ENCODE measurements at regions not wholly inside any gene's neighbourhood (a gene's known extent, or its start where the extent isn't known, plus 50 kb on each side); places are given as distances from the start of the nearest gene placed in this dataset.

- DNase-seq (no peak), ATAC-seq (ENCODE audit: low FRiP score) (no peak)
- H3K36me3 ChIP-seq (ENCODE audit: control insufficient read depth in 1 of 2, insufficient read depth in 2 of 2, low read length in 1 of 2) = no peaks in the 10 kb centered on the region
- no peaks in the 10 kb centered on the region for H3K9me3 ChIP-seq (ENCODE audit: control insufficient read depth, low read length)
- H3K27ac ChIP-seq (ENCODE audit: low read depth in 1 of 2, low read length in 2 of 2) = no peak overlapping the region
- peaks cover 0 to 1% of the 10 kb centered on the region in 2 donors for H3K27me3 ChIP-seq (ENCODE audit: control insufficient read depth in 1 of 2, insufficient read depth in 2 of 2, low read length in 1 of 2)
- 17 to 22% methylated on average over 10 of the region's 10 CpGs for WGBS, 2 donors
- intact Hi-C loops (cut with DNase I) = no loop called here
- H3K4me1 ChIP-seq (ENCODE audit: control insufficient read depth in 1 of 2, insufficient read depth in 2 of 2, low read length in 2 of 2) = no peaks in the 10 kb centered on the region
- no peak overlapping the region for H3K4me3 ChIP-seq (ENCODE audit: low read length in 2 of 2)
Observed at GRCh38 chr21:36551731-36552433, 72.0 kb upstream of the CLDN14 start.

- Histone ChIP-seq H3K27ac (ENCODE audit: low read depth in 1 of 2, low read length in 2 of 2) (no peak overlapping the region), H3K27me3 (ENCODE audit: control insufficient read depth in 1 of 2, insufficient read depth in 2 of 2, low read length in 1 of 2) (peaks cover 0 to 1% of the 10 kb centered on the region in 2 donors), H3K4me1 (ENCODE audit: control insufficient read depth in 1 of 2, insufficient read depth in 2 of 2, low read length in 2 of 2) (no peaks in the 10 kb centered on the region), H3K9me3 (ENCODE audit: control insufficient read depth, low read length) (no peaks in the 10 kb centered on the region), H3K36me3 (ENCODE audit: control insufficient read depth in 1 of 2, insufficient read depth in 2 of 2, low read length in 1 of 2) (no peaks in the 10 kb centered on the region), H3K4me3 (ENCODE audit: low read length in 2 of 2) (no peak overlapping the region)
- DNase-seq (no peak), ATAC-seq (ENCODE audit: low FRiP score) (no peak)
- intact Hi-C loops (cut with DNase I) = no loop called here
Observed at GRCh38 chr21:36552434-36552785, 72.5 kb upstream of the CLDN14 start.

- H3K36me3 ChIP-seq (ENCODE audit: control insufficient read depth in 1 of 2, insufficient read depth in 2 of 2, low read length in 1 of 2) = no peaks in the 10 kb centered on the region
- no peak overlapping the region for H3K27ac ChIP-seq (ENCODE audit: low read depth in 1 of 2, low read length in 2 of 2)
- no peak for ATAC-seq (ENCODE audit: low FRiP score)
- peaks cover 0 to 1% of the 10 kb centered on the region in 2 donors for H3K27me3 ChIP-seq (ENCODE audit: control insufficient read depth in 1 of 2, insufficient read depth in 2 of 2, low read length in 1 of 2)
- no peaks in the 10 kb centered on the region for H3K9me3 ChIP-seq (ENCODE audit: control insufficient read depth, low read length)
- no peak overlapping the region for H3K4me3 ChIP-seq (ENCODE audit: low read length in 2 of 2)
- 95 to 96% methylated on average over 6 of the region's 6 CpGs for WGBS, 2 donors
- no peak for DNase-seq
- no peaks in the 10 kb centered on the region for H3K4me1 ChIP-seq (ENCODE audit: control insufficient read depth in 1 of 2, insufficient read depth in 2 of 2, low read length in 2 of 2)
- intact Hi-C loops (cut with DNase I) = no loop called here
Observed at GRCh38 chr21:36553406-36553805, 73.5 kb upstream of the CLDN14 start.

- intact Hi-C loops (cut with DNase I) = no loop called here
- DNase-seq = no peak
- Histone ChIP-seq H3K27ac (ENCODE audit: low read depth in 1 of 2, low read length in 2 of 2) (no peak overlapping the region), H3K4me1 (ENCODE audit: control insufficient read depth in 1 of 2, insufficient read depth in 2 of 2, low read length in 2 of 2) (no peaks in the 10 kb centered on the region), H3K27me3 (ENCODE audit: control insufficient read depth in 1 of 2, insufficient read depth in 2 of 2, low read length in 1 of 2) (no peaks in the 10 kb centered on the region), H3K4me3 (ENCODE audit: low read length in 2 of 2) (no peak overlapping the region), H3K9me3 (ENCODE audit: control insufficient read depth, low read length) (no peaks in the 10 kb centered on the region), H3K36me3 (ENCODE audit: control insufficient read depth in 1 of 2, insufficient read depth in 2 of 2, low read length in 1 of 2) (no peaks in the 10 kb centered on the region)
- WGBS, 2 donors = 81 to 83% methylated on average over 15 of the region's 15 CpGs
- ATAC-seq (ENCODE audit: low FRiP score) = no peak
Observed at GRCh38 chr21:36554411-36555157, 74.7 kb upstream of the CLDN14 start.

- H3K27ac ChIP-seq (ENCODE audit: low read depth in 1 of 2, low read length in 2 of 2) = no peak overlapping the region
- H3K27me3 ChIP-seq (ENCODE audit: control insufficient read depth in 1 of 2, insufficient read depth in 2 of 2, low read length in 1 of 2) = no peaks in the 10 kb centered on the region
- no peak for ATAC-seq (ENCODE audit: low FRiP score)
- no peak overlapping the region for H3K4me3 ChIP-seq (ENCODE audit: low read length in 2 of 2)
- intact Hi-C loops (cut with DNase I) = no loop called here
- 8 to 15% methylated on average over 16 of the region's 16 CpGs for WGBS, 2 donors
- DNase-seq = no peak
- no peaks in the 10 kb centered on the region for H3K4me1 ChIP-seq (ENCODE audit: control insufficient read depth in 1 of 2, insufficient read depth in 2 of 2, low read length in 2 of 2)
- no peaks in the 10 kb centered on the region for H3K36me3 ChIP-seq (ENCODE audit: control insufficient read depth in 1 of 2, insufficient read depth in 2 of 2, low read length in 1 of 2)
- no peaks in the 10 kb centered on the region for H3K9me3 ChIP-seq (ENCODE audit: control insufficient read depth, low read length)
Observed at GRCh38 chr21:36555199-36555800, 75.4 kb upstream of the CLDN14 start.

GRCh38 chr21:36557316-36557715, 77.4 kb upstream of the CLDN14 start:
- no peaks in the 10 kb centered on the region for H3K9me3 ChIP-seq (ENCODE audit: control insufficient read depth, low read length)
- DNase-seq (no peak), ATAC-seq (ENCODE audit: low FRiP score) (no peak)
- H3K4me3 ChIP-seq (ENCODE audit: low read length in 2 of 2) = no peak overlapping the region
- no peaks in the 10 kb centered on the region for H3K36me3 ChIP-seq (ENCODE audit: control insufficient read depth in 1 of 2, insufficient read depth in 2 of 2, low read length in 1 of 2)
- intact Hi-C loops (cut with DNase I) = no loop called here
- 54 to 57% methylated on average over 3 of the region's 3 CpGs for whole genome bisulfite sequencing, 2 donors
- no peaks in the 10 kb centered on the region for H3K4me1 ChIP-seq (ENCODE audit: control insufficient read depth in 1 of 2, insufficient read depth in 2 of 2, low read length in 2 of 2)
- H3K27ac ChIP-seq (ENCODE audit: low read depth in 1 of 2, low read length in 2 of 2) = no peak overlapping the region
- H3K27me3 ChIP-seq (ENCODE audit: control insufficient read depth in 1 of 2, insufficient read depth in 2 of 2, low read length in 1 of 2) = no peaks in the 10 kb centered on the region

GRCh38 chr21:36560933-36561575, 81.1 kb upstream of the CLDN14 start:
- Histone ChIP-seq H3K27ac (ENCODE audit: low read depth in 1 of 2, low read length in 2 of 2) (no peak overlapping the region), H3K27me3 (ENCODE audit: control insufficient read depth in 1 of 2, insufficient read depth in 2 of 2, low read length in 1 of 2) (no peaks in the 10 kb centered on the region)
- no peak for ATAC-seq (ENCODE audit: low FRiP score)

GRCh38 chr21:36563341-36563926, 83.5 kb upstream of the CLDN14 start:
- Histone ChIP-seq H3K4me1 (ENCODE audit: control insufficient read depth in 1 of 2, insufficient read depth in 2 of 2, low read length in 2 of 2) (no peaks in the 10 kb centered on the region), H3K27ac (ENCODE audit: low read depth in 1 of 2, low read length in 2 of 2) (no peak overlapping the region), H3K4me3 (ENCODE audit: low read length in 2 of 2) (no peak overlapping the region), H3K36me3 (ENCODE audit: control insufficient read depth in 1 of 2, insufficient read depth in 2 of 2, low read length in 1 of 2) (no peaks in the 10 kb centered on the region), H3K27me3 (ENCODE audit: control insufficient read depth in 1 of 2, insufficient read depth in 2 of 2, low read length in 1 of 2) (no peaks in the 10 kb centered on the region), H3K9me3 (ENCODE audit: control insufficient read depth, low read length) (peaks cover 6% of the 10 kb centered on the region)
- no peak for ATAC-seq (ENCODE audit: low FRiP score)
- 74 to 75% methylated on average over 12 of the region's 12 CpGs for WGBS, 2 donors
- DNase-seq = no peak
- intact Hi-C loops (cut with DNase I) = no loop called here

More at GRCh38 chr21:36560933-36561575, 81.1 kb upstream of the CLDN14 start:
- Histone ChIP-seq H3K4me1 (ENCODE audit: control insufficient read depth in 1 of 2, insufficient read depth in 2 of 2, low read length in 2 of 2) (no peaks in the 10 kb centered on the region), H3K9me3 (ENCODE audit: control insufficient read depth, low read length) (peaks cover 4% of the 10 kb centered on the region), H3K36me3 (ENCODE audit: control insufficient read depth in 1 of 2, insufficient read depth in 2 of 2, low read length in 1 of 2) (no peaks in the 10 kb centered on the region), H3K4me3 (ENCODE audit: low read length in 2 of 2) (no peak overlapping the region)
- intact Hi-C loops (cut with DNase I) = no loop called here
- WGBS, 2 donors = 89 to 92% methylated on average over 7 of the region's 7 CpGs
- DNase-seq = no peak

Data from aorta (tissue), 5 donors.